HL-60 (cell line): ENCODE measurements at regions not wholly inside any gene's neighbourhood (a gene's known extent, or its start where the extent isn't known, plus 50 kb on each side); places are given as distances from the start of the nearest gene placed in this dataset.

Experiments used
- CTCF ChIP-seq: IDR thresholded peaks from one replicate; pipeline ENCODE4 v1.5.1; 2011; ENCODE audit warnings: low read length, control low read depth, inconsistent platforms; ENCODE audit not compliant: insufficient read depth
- GABPA ChIP-seq: IDR thresholded peaks from 2 replicates; pipeline ENCODE4 v1.6.1; 2012; ENCODE audit warnings: low read depth
- POLR2AphosphoS5 ChIP-seq: IDR thresholded peaks from 2 replicates; pipeline ENCODE4 v1.6.1; 2012; ENCODE audit warnings: low read depth
- REST ChIP-seq: IDR thresholded peaks from 2 replicates; pipeline ENCODE4 v1.6.1; 2012; ENCODE audit warnings: low read depth; ENCODE audit not compliant: insufficient replicate concordance
- SPI1 ChIP-seq: IDR thresholded peaks from 2 replicates; pipeline ENCODE4 v1.6.1; 2012; ENCODE audit warnings: low read depth, mild to moderate bottlenecking, borderline replicate concordance

DNA sequence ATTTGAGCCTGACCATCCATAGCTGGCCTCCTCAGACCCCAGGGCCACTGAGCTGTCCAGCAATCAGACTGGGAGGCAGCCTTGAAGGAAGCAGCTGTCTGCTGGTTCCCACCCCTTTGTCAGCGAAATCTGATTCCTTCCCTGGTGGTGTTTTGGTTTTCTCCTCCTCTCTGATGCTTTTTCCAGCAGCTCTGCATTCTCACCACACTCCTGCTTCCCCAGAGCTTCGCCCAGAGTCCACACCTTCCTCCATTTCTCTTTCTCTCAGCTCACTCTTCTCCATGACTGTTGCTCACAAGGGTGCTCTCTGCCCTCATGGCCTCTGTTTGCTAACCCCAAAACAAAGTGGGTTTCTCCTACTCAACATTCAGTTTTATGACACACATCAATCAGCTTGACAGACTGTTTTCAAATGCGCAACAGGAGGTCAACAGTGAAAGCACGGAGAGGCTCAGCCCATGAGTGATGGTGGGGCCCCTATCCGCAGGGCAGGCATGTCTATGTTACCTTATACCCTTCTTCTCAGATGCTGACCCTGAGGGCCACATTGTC is 130.6 kb upstream of the MTNR1B start:
- TF ChIP-seq REST, result no peak
- TF ChIP-seq CTCF, result no peak
- TF ChIP-seq GABPA, result no peak
- no peak for TF ChIP-seq POLR2AphosphoS5
- no peak for TF ChIP-seq SPI1
